ENCODE measurements at regions not wholly inside any gene's neighbourhood (a gene's known extent, or its start where the extent isn't known, plus 50 kb on each side); places are given as distances from the start of the nearest gene placed in this dataset.

- no peak for DNase-seq (ENCODE audit: low read depth)
- no peak for TF ChIP-seq CTCF (IDR thresholded peaks at IDR 0.05; ENCODE audit: insufficient read depth, low read depth, low read length, missing control alignments)
- no peak overlapping the region for H3K4me3 ChIP-seq (ENCODE audit: low read length)
These were observed 175.7 kb upstream of the BCOR start for GRCh38 chrX:40273356-40274050.

DNA sequence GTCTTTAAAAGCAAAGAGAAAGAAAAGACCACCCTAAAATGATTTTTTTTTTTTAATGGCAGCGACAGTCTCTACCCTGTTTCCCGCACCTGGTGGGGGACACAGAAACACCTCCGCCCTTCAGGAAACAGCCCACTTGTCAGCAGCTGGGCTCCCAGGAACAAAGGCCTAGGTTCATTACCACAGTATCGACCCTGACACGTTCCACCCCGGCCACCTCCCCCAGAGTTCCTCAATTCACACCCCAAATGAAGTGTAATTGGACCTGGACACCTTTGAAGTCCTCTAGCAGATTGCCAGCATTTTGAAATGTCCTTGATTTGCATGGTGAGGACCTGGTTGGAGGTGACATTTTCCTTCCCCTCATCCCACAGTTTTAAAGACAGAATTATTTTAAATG, 175.0 kb upstream of the BCOR start:
- no peak for TF ChIP-seq CTCF (IDR thresholded peaks at IDR 0.05; ENCODE audit: insufficient read depth, low read depth, low read length, missing control alignments)
- no peak for DNase-seq (ENCODE audit: low read depth)
- no peak overlapping the region for H3K4me3 ChIP-seq (ENCODE audit: low read length)

GRCh38 chrX:40272141-40272540, 174.4 kb upstream of the BCOR start:
- no peak for TF ChIP-seq CTCF (IDR thresholded peaks at IDR 0.05; ENCODE audit: insufficient read depth, low read depth, low read length, missing control alignments)
- DNase-seq (ENCODE audit: low read depth), result no peak
- H3K4me3 ChIP-seq (ENCODE audit: low read length), result no peak overlapping the region

GRCh38 chrX:40268188-40268520, 170.4 kb upstream of the BCOR start:
- H3K4me3 ChIP-seq (ENCODE audit: low read length), result no peak overlapping the region
- DNase-seq (ENCODE audit: low read depth), result no peak
- no peak for TF ChIP-seq CTCF (IDR thresholded peaks at IDR 0.05; ENCODE audit: insufficient read depth, low read depth, low read length, missing control alignments)

DNA sequence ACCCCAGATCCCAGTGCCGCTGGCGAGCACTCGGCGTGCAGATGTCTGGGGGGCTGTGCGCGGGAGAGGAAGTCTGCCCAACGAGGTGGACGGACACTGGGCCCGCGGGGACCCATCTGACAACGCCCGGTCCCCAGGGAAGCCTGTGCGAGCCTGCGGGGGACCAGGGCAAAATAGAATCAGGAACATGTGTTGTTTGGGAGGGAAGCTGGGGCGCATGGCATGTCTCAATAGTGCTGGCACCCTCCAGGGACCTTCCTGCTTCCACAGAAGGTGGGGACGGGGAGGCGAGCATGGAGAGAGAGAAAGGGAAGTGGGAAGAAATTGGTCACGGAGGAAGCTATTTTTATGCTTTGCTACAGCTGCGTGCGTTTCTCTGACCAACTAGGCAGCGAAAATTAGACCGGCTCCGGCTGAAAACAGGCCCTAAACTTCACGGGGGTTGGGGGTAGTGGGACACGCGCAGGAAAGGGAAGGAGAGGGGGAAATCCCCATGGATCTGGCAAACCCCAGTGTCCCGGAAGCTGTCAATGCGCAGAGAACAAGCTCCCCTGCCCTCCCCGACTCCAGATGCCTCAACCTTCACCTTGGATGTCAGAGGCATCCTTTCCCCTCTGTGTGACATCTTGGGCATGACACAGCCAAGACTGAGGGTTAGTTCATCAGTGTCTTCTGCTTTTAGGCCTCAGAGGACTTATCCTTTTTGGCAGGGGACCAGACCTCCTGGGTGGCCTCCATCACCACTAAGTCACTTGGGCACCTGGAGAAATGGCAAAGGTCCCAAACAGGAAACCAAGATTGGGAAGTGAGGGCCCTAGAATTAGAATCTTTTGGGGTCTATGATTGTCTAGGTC, 169.8 kb upstream of the BCOR start:
- DNase-seq (ENCODE audit: low read depth), result no peak
- TF ChIP-seq CTCF (IDR thresholded peaks at IDR 0.05; ENCODE audit: insufficient read depth, low read depth, low read length, missing control alignments), result no peak
- H3K4me3 ChIP-seq (ENCODE audit: low read length), result peak overlapping the region; percentile 49

DNA sequence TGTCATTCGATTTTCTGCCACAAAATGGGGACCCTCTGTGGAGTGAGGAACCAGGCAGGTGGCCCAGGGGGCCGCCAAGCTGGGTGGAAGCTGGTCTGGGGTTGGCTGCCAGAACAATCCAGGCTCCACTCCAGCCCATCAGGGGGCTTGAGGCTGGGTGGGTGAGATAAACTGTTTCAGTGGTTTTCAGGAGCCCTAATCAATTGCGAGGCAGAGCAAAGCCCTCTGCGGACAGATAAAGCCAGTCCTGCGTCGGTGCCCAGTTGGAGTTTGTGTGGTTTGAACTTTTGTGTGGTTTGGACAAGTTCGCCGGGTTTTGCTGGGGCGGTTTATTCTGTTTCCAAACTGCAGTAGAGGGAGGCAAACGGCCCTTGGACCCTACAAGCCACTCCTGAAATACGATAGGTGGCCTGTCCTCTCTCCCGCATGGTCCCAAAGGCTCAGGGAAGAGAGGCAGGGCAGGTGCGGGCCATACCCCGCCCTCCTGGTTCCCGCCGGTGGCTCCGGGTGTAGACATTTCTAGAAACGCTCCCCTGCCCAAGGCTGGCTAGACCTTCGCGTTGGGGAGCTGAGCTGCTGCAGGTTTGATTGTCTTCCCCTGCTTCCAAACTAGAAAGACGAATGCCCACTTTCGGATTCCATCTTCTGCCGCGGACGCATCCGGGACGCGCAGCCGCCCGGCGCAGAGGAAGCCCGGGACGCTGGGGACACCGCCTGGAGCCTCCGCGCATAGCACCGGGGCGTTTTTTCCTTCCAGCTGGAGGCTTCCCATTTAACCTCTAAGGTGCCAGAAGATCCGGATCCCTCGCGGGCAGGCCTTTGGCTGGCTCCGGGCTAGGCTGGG, 169.0 kb upstream of the BCOR start:
- H3K4me3 ChIP-seq (ENCODE audit: low read length), result peak overlapping the region; percentile 49
- peak; percentile 56 for DNase-seq (ENCODE audit: low read depth)
- peak; percentile 66 for TF ChIP-seq CTCF (IDR thresholded peaks at IDR 0.05; ENCODE audit: insufficient read depth, low read depth, low read length, missing control alignments)
